ENCODE measurements at regions not wholly inside any gene's neighbourhood (a gene's known extent, or its start where the extent isn't known, plus 50 kb on each side); places are given as distances from the start of the nearest gene placed in this dataset.
"Not testable (repeated sequence)": the region's sequence is repeated elsewhere in the genome, so short reads cannot be mapped to it uniquely, and the experiment has no call there.

GRCh38 chr13:97537110-97537509 lies 103.1 kb downstream of the RAP2A start:
- H3K4me3 ChIP-seq (ENCODE audit: control insufficient read depth in 1 of 7, extremely low read depth in 1 of 7, insufficient read depth in 4 of 7, low read depth in 2 of 7, low read length in 6 of 7), result no peak overlapping the region
- H3K27me3 ChIP-seq (replicated peaks in 2 of 5; ENCODE audit: control insufficient read depth in 4 of 5, insufficient read depth in 5 of 5, low read length in 4 of 5), result no peaks in the 10 kb centered on the region
- ChIA-PET POLR2A (no interaction called here), CTCF (no interaction called here)
- H3K4me1 ChIP-seq (ENCODE audit: control extremely low read depth in 1 of 4, control insufficient read depth in 4 of 4, insufficient read depth in 4 of 4, low read length in 3 of 4), result no peaks in the 10 kb centered on the region
- DNase-seq, result no peak
- no CpG with 5 or more reads among the region's 1 CpG for WGBS (ENCODE audit: insufficient coverage)
- no peak overlapping the region for H3K27ac ChIP-seq (ENCODE audit: insufficient read depth in 1 of 2, low read depth in 1 of 2, low read length in 2 of 2, poor library complexity in 1 of 2, severe bottlenecking in 2 of 2)
- no peaks in the 10 kb centered on the region for H3K36me3 ChIP-seq (ENCODE audit: control insufficient read depth in 4 of 4, insufficient read depth in 4 of 4, low read length in 3 of 4)
- no peaks in the 10 kb centered on the region for H3K9me3 ChIP-seq (ENCODE audit: control extremely low read depth in 1 of 5, control insufficient read depth in 4 of 5, insufficient read depth in 2 of 5, low read depth in 1 of 5, low read length in 4 of 5)

DNA sequence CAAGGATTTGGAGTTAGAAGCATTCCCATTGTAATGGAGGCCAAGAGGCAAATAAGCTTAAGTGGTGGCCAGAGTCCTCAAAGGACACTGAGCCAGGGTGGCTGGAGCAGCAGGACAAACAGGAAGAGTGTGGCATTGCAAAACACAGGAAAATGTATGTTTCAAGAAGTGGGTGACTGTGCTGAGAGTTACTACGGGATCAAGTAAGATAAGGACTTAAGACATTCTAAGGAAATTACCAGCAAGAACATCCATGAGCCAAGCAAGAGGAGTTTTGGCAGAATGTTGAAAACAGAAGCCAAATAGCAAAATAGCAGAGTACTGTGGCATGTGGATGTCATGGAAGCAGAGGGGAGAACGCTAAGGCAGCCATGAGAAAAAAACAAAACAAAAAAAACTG lies 104.2 kb downstream of the RAP2A start:
- no peaks in the 10 kb centered on the region for H3K36me3 ChIP-seq (ENCODE audit: control insufficient read depth in 4 of 4, insufficient read depth in 4 of 4, low read length in 3 of 4)
- 72% methylated on average over 2 of the region's 2 CpGs for WGBS (ENCODE audit: insufficient coverage)
- no peak overlapping the region for H3K4me3 ChIP-seq (ENCODE audit: control insufficient read depth in 1 of 7, extremely low read depth in 1 of 7, insufficient read depth in 4 of 7, low read depth in 2 of 7, low read length in 6 of 7)
- ChIA-PET CTCF (no interaction called here), POLR2A (no interaction called here)
- no peak for DNase-seq
- no peaks in the 10 kb centered on the region for H3K4me1 ChIP-seq (ENCODE audit: control extremely low read depth in 1 of 4, control insufficient read depth in 4 of 4, insufficient read depth in 4 of 4, low read length in 3 of 4)
- no peaks in the 10 kb centered on the region for H3K27me3 ChIP-seq (replicated peaks in 2 of 5; ENCODE audit: control insufficient read depth in 4 of 5, insufficient read depth in 5 of 5, low read length in 4 of 5)
- H3K9me3 ChIP-seq (ENCODE audit: control extremely low read depth in 1 of 5, control insufficient read depth in 4 of 5, insufficient read depth in 2 of 5, low read depth in 1 of 5, low read length in 4 of 5), result no peaks in the 10 kb centered on the region
- H3K27ac ChIP-seq (ENCODE audit: insufficient read depth in 1 of 2, low read depth in 1 of 2, low read length in 2 of 2, poor library complexity in 1 of 2, severe bottlenecking in 2 of 2), result no peak overlapping the region

DNA sequence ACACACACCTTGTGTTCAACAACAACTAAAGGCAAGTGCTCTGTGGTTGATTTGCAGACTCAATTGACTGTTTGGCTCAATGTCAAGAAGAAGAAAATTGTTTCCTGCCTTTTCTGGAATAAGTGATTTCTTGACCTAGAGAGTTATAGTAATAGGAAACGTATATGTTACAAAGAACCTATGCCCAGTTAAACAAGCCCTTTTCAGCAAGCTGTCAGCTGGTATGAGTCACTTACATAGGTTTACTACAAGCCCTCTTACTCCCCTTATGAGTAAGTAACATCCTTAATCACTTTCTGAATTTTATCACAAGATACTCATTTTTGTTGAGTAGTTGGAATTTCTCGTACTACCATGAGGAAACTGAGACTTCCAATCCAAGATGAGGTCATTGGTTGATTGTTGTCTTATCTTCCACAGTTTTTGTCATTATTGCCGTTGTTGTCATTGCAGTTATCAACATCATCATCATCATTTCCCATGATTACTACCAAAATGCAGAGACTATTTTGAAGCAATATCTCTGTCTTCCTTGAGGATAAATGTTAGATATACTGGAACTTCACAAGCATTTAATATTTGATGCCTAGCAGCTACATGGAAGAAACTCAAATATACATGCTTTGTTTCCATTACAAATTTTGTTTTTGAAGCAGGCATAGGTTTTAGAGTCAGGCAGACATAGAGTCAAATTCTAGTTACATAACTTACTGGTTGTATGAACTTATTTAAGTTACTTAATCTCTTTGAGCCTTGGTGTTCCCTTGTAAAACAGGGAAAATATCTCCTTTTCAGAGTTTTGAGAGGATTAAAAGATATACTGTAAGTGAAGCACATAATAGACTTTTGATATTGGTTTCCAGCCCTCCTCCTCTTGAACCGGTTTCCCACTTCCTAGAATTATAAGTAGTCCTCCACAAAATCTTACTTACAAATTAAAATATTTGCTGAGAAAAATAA lies 106.0 kb downstream of the RAP2A start:
- no peaks in the 10 kb centered on the region for H3K4me1 ChIP-seq (ENCODE audit: control extremely low read depth in 1 of 4, control insufficient read depth in 4 of 4, insufficient read depth in 4 of 4, low read length in 3 of 4)
- ChIA-PET CTCF (no interaction called here), POLR2A (no interaction called here)
- H3K9me3 ChIP-seq (ENCODE audit: control extremely low read depth in 1 of 5, control insufficient read depth in 4 of 5, insufficient read depth in 2 of 5, low read depth in 1 of 5, low read length in 4 of 5), result peaks cover 0 to under 1% (median 0%) of the 10 kb centered on the region in 5 experiments
- DNase-seq, result no peak
- H3K27me3 ChIP-seq (replicated peaks in 2 of 5; ENCODE audit: control insufficient read depth in 4 of 5, insufficient read depth in 5 of 5, low read length in 4 of 5), result no peaks in the 10 kb centered on the region
- no peak overlapping the region for H3K27ac ChIP-seq (ENCODE audit: insufficient read depth in 1 of 2, low read depth in 1 of 2, low read length in 2 of 2, poor library complexity in 1 of 2, severe bottlenecking in 2 of 2)
- WGBS (ENCODE audit: insufficient coverage), result no CpG with 5 or more reads among the region's 4 CpGs
- H3K4me3 ChIP-seq (ENCODE audit: control insufficient read depth in 1 of 7, extremely low read depth in 1 of 7, insufficient read depth in 4 of 7, low read depth in 2 of 7, low read length in 6 of 7), result no peak overlapping the region
- H3K36me3 ChIP-seq (ENCODE audit: control insufficient read depth in 4 of 4, insufficient read depth in 4 of 4, low read length in 3 of 4), result no peaks in the 10 kb centered on the region

DNA sequence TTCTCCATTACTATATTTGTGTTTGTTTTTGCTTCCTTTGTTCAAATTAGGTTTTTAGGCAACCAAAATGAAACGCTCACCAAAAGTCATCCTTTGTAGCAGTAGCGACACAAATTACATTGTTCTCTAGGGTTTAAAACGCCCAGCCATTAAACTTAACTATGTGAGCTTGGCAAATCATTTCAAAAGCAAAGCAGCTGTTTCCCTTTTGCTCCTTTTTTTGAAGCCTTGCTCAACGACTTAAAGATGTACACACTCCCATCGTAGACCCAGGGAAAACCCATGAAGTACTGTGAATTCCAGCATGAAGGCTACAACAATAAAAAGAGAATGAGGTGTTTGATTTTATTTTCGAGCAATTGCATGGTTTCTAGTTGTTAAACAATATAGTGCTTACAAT lies 106.7 kb downstream of the RAP2A start:
- no peak for DNase-seq
- H3K27me3 ChIP-seq (replicated peaks in 2 of 5; ENCODE audit: control insufficient read depth in 4 of 5, insufficient read depth in 5 of 5, low read length in 4 of 5), result no peaks in the 10 kb centered on the region
- WGBS (ENCODE audit: insufficient coverage), result 46% methylated on average over 4 of the region's 6 CpGs
- ChIA-PET POLR2A (no interaction called here), CTCF (no interaction called here)
- no peaks in the 10 kb centered on the region for H3K4me1 ChIP-seq (ENCODE audit: control extremely low read depth in 1 of 4, control insufficient read depth in 4 of 4, insufficient read depth in 4 of 4, low read length in 3 of 4)
- H3K4me3 ChIP-seq (ENCODE audit: control insufficient read depth in 1 of 7, extremely low read depth in 1 of 7, insufficient read depth in 4 of 7, low read depth in 2 of 7, low read length in 6 of 7), result no peak overlapping the region
- H3K27ac ChIP-seq (ENCODE audit: insufficient read depth in 1 of 2, low read depth in 1 of 2, low read length in 2 of 2, poor library complexity in 1 of 2, severe bottlenecking in 2 of 2), result no peak overlapping the region
- no peaks in the 10 kb centered on the region for H3K36me3 ChIP-seq (ENCODE audit: control insufficient read depth in 4 of 4, insufficient read depth in 4 of 4, low read length in 3 of 4)
- peaks cover 0 to 4% (median 0%) of the 10 kb centered on the region in 5 experiments for H3K9me3 ChIP-seq (ENCODE audit: control extremely low read depth in 1 of 5, control insufficient read depth in 4 of 5, insufficient read depth in 2 of 5, low read depth in 1 of 5, low read length in 4 of 5)

DNA sequence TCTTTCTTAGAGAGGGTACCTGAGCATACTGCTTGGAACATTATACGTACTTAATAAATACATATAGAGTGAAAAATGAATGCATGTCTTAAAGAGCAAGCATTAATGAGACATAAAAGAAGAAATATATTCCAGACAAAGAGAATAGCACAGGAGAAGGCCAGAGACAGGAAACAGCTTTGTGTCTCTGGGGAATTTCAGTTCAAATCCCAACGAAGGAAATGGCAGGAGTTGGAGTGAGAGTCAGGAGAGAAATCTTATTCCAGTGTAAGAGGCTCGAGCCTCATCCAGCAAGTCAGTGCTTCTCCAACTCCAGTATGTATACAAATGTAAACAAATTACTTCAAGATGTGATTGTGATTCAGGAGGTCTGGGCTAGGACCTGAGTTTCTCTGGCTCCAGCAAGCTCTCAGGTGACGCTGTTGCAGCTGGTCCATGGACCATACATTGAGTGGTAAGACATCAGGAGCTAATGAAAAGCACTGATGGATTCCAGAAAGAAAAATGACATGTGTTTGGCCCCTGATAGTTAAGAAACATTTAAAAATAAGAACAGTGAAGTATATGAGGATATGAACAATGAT lies 108.2 kb downstream of the RAP2A start:
- ChIA-PET CTCF (no interaction called here), POLR2A (no interaction called here)
- Histone ChIP-seq H3K9me3 (ENCODE audit: control extremely low read depth in 1 of 5, control insufficient read depth in 4 of 5, insufficient read depth in 2 of 5, low read depth in 1 of 5, low read length in 4 of 5) (peaks cover 0 to 4% (median 0%) of the 10 kb centered on the region in 5 experiments), H3K27ac (ENCODE audit: insufficient read depth in 1 of 2, low read depth in 1 of 2, low read length in 2 of 2, poor library complexity in 1 of 2, severe bottlenecking in 2 of 2) (no peak overlapping the region), H3K4me3 (ENCODE audit: control insufficient read depth in 1 of 7, extremely low read depth in 1 of 7, insufficient read depth in 4 of 7, low read depth in 2 of 7, low read length in 6 of 7) (no peak overlapping the region), H3K4me1 (ENCODE audit: control extremely low read depth in 1 of 4, control insufficient read depth in 4 of 4, insufficient read depth in 4 of 4, low read length in 3 of 4) (no peaks in the 10 kb centered on the region), H3K36me3 (ENCODE audit: control insufficient read depth in 4 of 4, insufficient read depth in 4 of 4, low read length in 3 of 4) (no peaks in the 10 kb centered on the region), H3K27me3 (replicated peaks in 2 of 5; ENCODE audit: control insufficient read depth in 4 of 5, insufficient read depth in 5 of 5, low read length in 4 of 5) (no peaks in the 10 kb centered on the region)
- WGBS (ENCODE audit: insufficient coverage), result 100% methylated on average over 1 of the region's 4 CpGs
- no peak for DNase-seq

GRCh38 chr13:97544031-97544765 lies 110.2 kb downstream of the RAP2A start:
- Histone ChIP-seq H3K27me3 (replicated peaks in 2 of 5; ENCODE audit: control insufficient read depth in 4 of 5, insufficient read depth in 5 of 5, low read length in 4 of 5) (no peaks in the 10 kb centered on the region), H3K27ac (ENCODE audit: insufficient read depth in 1 of 2, low read depth in 1 of 2, low read length in 2 of 2, poor library complexity in 1 of 2, severe bottlenecking in 2 of 2) (no peak overlapping the region), H3K4me1 (ENCODE audit: control extremely low read depth in 1 of 4, control insufficient read depth in 4 of 4, insufficient read depth in 4 of 4, low read length in 3 of 4) (no peaks in the 10 kb centered on the region), H3K9me3 (ENCODE audit: control extremely low read depth in 1 of 5, control insufficient read depth in 4 of 5, insufficient read depth in 2 of 5, low read depth in 1 of 5, low read length in 4 of 5) (peaks cover 0 to 4% (median 0%) of the 10 kb centered on the region in 5 experiments), H3K36me3 (ENCODE audit: control insufficient read depth in 4 of 4, insufficient read depth in 4 of 4, low read length in 3 of 4) (no peaks in the 10 kb centered on the region), H3K4me3 (ENCODE audit: control insufficient read depth in 1 of 7, extremely low read depth in 1 of 7, insufficient read depth in 4 of 7, low read depth in 2 of 7, low read length in 6 of 7) (no peak overlapping the region)
- CTCF ChIA-PET, result no interaction called here
- WGBS (ENCODE audit: insufficient coverage), result 100% methylated on average over 1 of the region's 3 CpGs
- DNase-seq, result no peak
- POLR2A ChIA-PET, result no interaction called here

DNA sequence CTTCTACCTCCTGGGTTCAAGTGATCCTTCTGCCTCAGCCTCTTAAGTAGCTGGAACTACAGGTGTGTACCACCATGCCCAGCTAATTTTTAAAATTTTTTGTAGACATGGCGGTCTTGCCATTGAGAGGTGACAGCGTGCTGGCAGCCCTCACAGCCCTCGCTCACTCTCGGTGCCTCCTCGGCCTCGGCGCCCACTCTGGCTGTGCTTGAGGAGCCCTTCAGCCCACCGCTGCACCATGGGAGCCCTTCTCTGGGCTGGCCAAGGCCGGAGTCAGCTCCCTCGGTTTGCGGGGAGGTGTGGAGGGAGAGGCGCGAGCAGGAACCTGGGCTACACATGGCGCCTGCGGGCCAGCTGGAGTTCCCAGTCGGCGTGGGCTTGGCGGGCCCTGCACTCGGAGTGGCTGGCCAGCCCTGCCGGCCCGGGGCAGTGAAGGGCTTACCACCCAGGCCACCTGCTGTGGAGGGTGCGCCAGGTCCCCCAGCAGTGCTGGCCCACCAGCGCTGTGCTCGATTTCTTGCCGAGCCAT lies 111.1 kb downstream of the RAP2A start:
- H3K36me3 ChIP-seq (ENCODE audit: control insufficient read depth in 4 of 4, insufficient read depth in 4 of 4, low read length in 3 of 4); H3K4me1 ChIP-seq (ENCODE audit: control extremely low read depth in 1 of 4, control insufficient read depth in 4 of 4, insufficient read depth in 4 of 4, low read length in 3 of 4); H3K9me3 ChIP-seq (ENCODE audit: control extremely low read depth in 1 of 5, control insufficient read depth in 4 of 5, insufficient read depth in 2 of 5, low read depth in 1 of 5, low read length in 4 of 5); DNase-seq; CTCF ChIA-PET; H3K27ac ChIP-seq (ENCODE audit: insufficient read depth in 1 of 2, low read depth in 1 of 2, low read length in 2 of 2, poor library complexity in 1 of 2, severe bottlenecking in 2 of 2); POLR2A ChIA-PET; H3K4me3 ChIP-seq (ENCODE audit: control insufficient read depth in 1 of 7, extremely low read depth in 1 of 7, insufficient read depth in 4 of 7, low read depth in 2 of 7, low read length in 6 of 7); H3K27me3 ChIP-seq (replicated peaks in 2 of 5; ENCODE audit: control insufficient read depth in 4 of 5, insufficient read depth in 5 of 5, low read length in 4 of 5): not testable (repeated sequence)
- WGBS (ENCODE audit: insufficient coverage), result 92% methylated on average over 23 of the region's 25 CpGs

Measured in common myeloid progenitor, CD34-positive (primary cell).